ENCODE measurements at regions not wholly inside any gene's neighbourhood (a gene's known extent, or its start where the extent isn't known, plus 50 kb on each side); places are given as distances from the start of the nearest gene placed in this dataset.

- TF ChIP-seq EP300 (IDR thresholded peaks at IDR 0.05) (no peak), CTCF (IDR thresholded peaks at IDR 0.05) (no peak), POLR2A (IDR thresholded peaks at IDR 0.05) (no peak), POLR2AphosphoS5 (IDR thresholded peaks at IDR 0.05) (no peak)
Measured at GRCh38 chr5:74259572-74259971, 381.0 kb downstream of the ENC1 start.
